Trophoblast cell (in vitro differentiated cells and primary cell): ENCODE measurements at regions not wholly inside any gene's neighbourhood (a gene's known extent, or its start where the extent isn't known, plus 50 kb on each side); places are given as distances from the start of the nearest gene placed in this dataset.

ENCODE experiments used
- DNase-seq, 2 donors: peaks; one replicate each; pipeline ENCODE4 v3.0.0-alpha.2; 2016
- H2AFZ ChIP-seq: 2 replicates; pipeline ENCODE4 v1.6.1; 2013; ENCODE audit warnings: low read length, moderate library complexity, mild to moderate bottlenecking; ENCODE audit not compliant: insufficient read depth, poor library complexity
- H2AK5ac ChIP-seq: 2 replicates; pipeline ENCODE4 v1.6.1; 2013; ENCODE audit warnings: mild to moderate bottlenecking, low read length
- H2BK120ac ChIP-seq: 2 replicates; pipeline ENCODE4 v1.6.1; 2013; ENCODE audit warnings: low read length, mild to moderate bottlenecking, moderate library complexity; ENCODE audit not compliant: insufficient read depth, poor library complexity
- H2BK12ac ChIP-seq: 2 replicates; pipeline ENCODE4 v1.6.1; 2013; ENCODE audit warnings: mild to moderate bottlenecking, low read length, moderate library complexity
- H2BK5ac ChIP-seq: 2 replicates; pipeline ENCODE4 v1.6.1; 2013; ENCODE audit warnings: low read length, low read depth, moderate library complexity, mild to moderate bottlenecking; ENCODE audit not compliant: poor library complexity
- H3K14ac ChIP-seq: 2 replicates; pipeline ENCODE4 v1.6.1; 2013; ENCODE audit warnings: mild to moderate bottlenecking, low read length
- H3K18ac ChIP-seq: 2 replicates; pipeline ENCODE4 v1.6.1; 2013; ENCODE audit warnings: mild to moderate bottlenecking, low read length
- H3K23ac ChIP-seq: 2 replicates; pipeline ENCODE4 v1.6.1; 2013; ENCODE audit warnings: low read length
- H3K27ac ChIP-seq: 2 replicates; pipeline ENCODE4 v1.5.1; 2013; ENCODE audit warnings: low read depth, mild to moderate bottlenecking, inconsistent platforms, low read length, moderate library complexity
- H3K27me3 ChIP-seq: 2 replicates; pipeline ENCODE4 v1.6.1; 2013; ENCODE audit warnings: inconsistent platforms, mild to moderate bottlenecking, low read length, moderate library complexity; ENCODE audit not compliant: insufficient read depth
- H3K36me3 ChIP-seq, 2 experiments: 1 replicate in 1 of 2; 2 replicates in 1 of 2; pipeline ENCODE4 v1.6.1; 2013; ENCODE audit warnings: low read length in 2 of 2, mild to moderate bottlenecking in 2 of 2, moderate library complexity in 1 of 2; ENCODE audit not compliant: insufficient read depth in 2 of 2, control insufficient read depth in 1 of 2
- H3K4ac ChIP-seq: 2 replicates; pipeline ENCODE4 v1.6.1; 2013; ENCODE audit warnings: low read depth, mild to moderate bottlenecking, low read length, moderate library complexity
- H3K4me1 ChIP-seq, 2 experiments: 1 replicate in 1 of 2; 2 replicates in 1 of 2; pipeline ENCODE4 v1.6.1; 2013; ENCODE audit warnings: low read length in 2 of 2, mild to moderate bottlenecking in 2 of 2, moderate library complexity in 1 of 2; ENCODE audit not compliant: insufficient read depth in 2 of 2, control insufficient read depth in 1 of 2
- H3K4me2 ChIP-seq: 2 replicates; pipeline ENCODE4 v1.6.1; 2013; ENCODE audit warnings: inconsistent platforms, mild to moderate bottlenecking, low read length, moderate library complexity
- H3K4me3 ChIP-seq: 2 replicates; pipeline ENCODE4 v1.5.1; 2013; ENCODE audit warnings: mild to moderate bottlenecking, low read depth, low read length, inconsistent platforms
- H3K79me1 ChIP-seq: one replicate; pipeline ENCODE4 v1.6.1; 2013; ENCODE audit warnings: low read length
- H3K79me2 ChIP-seq: 2 replicates; pipeline ENCODE4 v1.6.1; 2013; ENCODE audit warnings: low read length, mild to moderate bottlenecking; ENCODE audit not compliant: control insufficient read depth, insufficient read depth, poor library complexity
- H3K9ac ChIP-seq: 2 replicates; pipeline ENCODE4 v1.6.1; 2013; ENCODE audit warnings: mild to moderate bottlenecking, low read length
- H3K9me3 ChIP-seq: 2 replicates; pipeline ENCODE4 v1.6.1; 2013; ENCODE audit warnings: low read depth, mild to moderate bottlenecking, control low read depth, inconsistent platforms, low read length; ENCODE audit not compliant: insufficient read depth
- H4K12ac ChIP-seq: 2 replicates; pipeline ENCODE4 v1.6.1; 2013; ENCODE audit warnings: low read depth, mild to moderate bottlenecking, low read length, moderate library complexity
- H4K8ac ChIP-seq: 2 replicates; pipeline ENCODE4 v1.6.1; 2013; ENCODE audit warnings: low read depth, mild to moderate bottlenecking, low read length, moderate library complexity
- H4K91ac ChIP-seq: one replicate; pipeline ENCODE4 v1.6.1; 2013; ENCODE audit warnings: low read depth, mild to moderate bottlenecking, low read length, moderate library complexity
- WGBS: extraction: QIAGEN DNeasy Blood & Tissue Kit; methylation state at CpG from one replicate; pipeline ENCODE4 v1.1.7; 2013; ENCODE audit warnings: missing lambda C conversion rate; ENCODE audit not compliant: insufficient read length, insufficient coverage; ENCODE audit errors: extremely low coverage; 5-methylcytosine and 5-hydroxymethylcytosine counted together

DNA sequence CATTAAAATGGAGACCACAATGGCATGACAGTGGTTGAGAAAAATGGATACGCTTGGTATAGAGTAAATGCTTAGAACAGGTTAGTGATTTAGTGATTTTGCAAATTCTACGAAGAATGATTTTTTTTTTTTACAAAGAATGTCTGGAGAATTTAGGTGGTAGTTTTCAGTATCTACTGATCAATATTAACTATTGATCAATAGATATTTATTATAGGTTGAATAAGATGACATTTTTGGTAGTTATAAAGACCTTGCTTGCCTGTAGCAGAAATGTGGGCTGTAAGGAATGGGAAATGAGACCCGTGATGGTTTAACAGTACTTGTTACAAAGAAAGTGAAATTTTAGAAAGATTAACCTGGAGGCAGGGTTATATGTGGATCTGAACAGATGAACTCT, 137.5 kb downstream of the NR2F2 start:
- H3K14ac ChIP-seq = no peak overlapping the region
- no peak overlapping the region for H2AFZ ChIP-seq
- no peaks in the 10 kb centered on the region for H3K4me1 ChIP-seq
- H2BK12ac ChIP-seq = no peak overlapping the region
- H2BK120ac ChIP-seq = no peak overlapping the region
- no peak overlapping the region for H2AK5ac ChIP-seq
- no peak overlapping the region for H2BK5ac ChIP-seq
- no peaks in the 10 kb centered on the region for H3K27me3 ChIP-seq
- no peak for DNase-seq
- no peak overlapping the region for H3K4ac ChIP-seq
- H3K18ac ChIP-seq = no peak overlapping the region
- WGBS = no CpG with 5 or more reads among the region's 3 CpGs
- H3K4me2 ChIP-seq = no peak overlapping the region
- H3K9ac ChIP-seq = no peak overlapping the region
- H3K4me3 ChIP-seq = no peak overlapping the region
- no peak overlapping the region for H3K23ac ChIP-seq
- H3K9me3 ChIP-seq = no peaks in the 10 kb centered on the region
- no peaks in the 10 kb centered on the region for H3K79me2 ChIP-seq
- H3K27ac ChIP-seq = no peak overlapping the region
- H4K8ac ChIP-seq = no peak overlapping the region
- no peak overlapping the region for H4K91ac ChIP-seq
- no peak overlapping the region for H4K12ac ChIP-seq
- H3K36me3 ChIP-seq = no peaks in the 10 kb centered on the region
- no peaks in the 10 kb centered on the region for H3K79me1 ChIP-seq

DNA sequence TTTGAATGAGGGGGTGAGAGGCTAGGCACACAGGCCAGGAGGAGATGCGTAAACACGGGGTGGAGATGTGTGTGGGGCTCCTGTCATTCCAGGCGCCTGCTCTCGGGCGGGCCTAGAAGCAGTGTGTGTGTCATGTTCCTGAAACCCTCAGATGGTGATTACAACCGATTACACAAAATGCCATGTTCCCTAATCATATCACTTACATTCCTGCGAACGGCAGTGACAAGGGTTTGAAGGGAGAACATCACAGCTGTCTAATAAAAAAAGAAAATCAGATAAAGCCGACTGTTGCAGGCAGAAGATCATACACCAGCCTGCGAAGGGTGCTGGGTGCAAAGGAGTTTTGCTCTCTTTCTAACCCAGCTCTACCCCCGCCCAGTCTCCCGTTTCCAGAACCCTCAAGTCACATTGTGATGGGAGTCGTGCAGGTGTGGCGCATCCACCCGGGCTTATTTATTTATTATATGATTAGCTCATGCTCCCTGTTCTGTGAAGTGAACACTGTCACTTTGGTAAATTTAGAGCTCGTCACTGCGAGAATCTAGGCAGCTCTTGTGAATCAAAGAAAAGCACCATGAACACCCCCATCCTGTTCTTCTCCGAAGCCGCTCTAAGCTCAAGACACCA, 140.3 kb downstream of the NR2F2 start:
- Histone ChIP-seq H3K23ac (no peak overlapping the region), H2BK120ac (no peak overlapping the region), H3K79me1 (no peaks in the 10 kb centered on the region), H3K27me3 (no peaks in the 10 kb centered on the region), H3K79me2 (no peaks in the 10 kb centered on the region), H4K8ac (no peak overlapping the region), H4K12ac (no peak overlapping the region), H3K4ac (no peak overlapping the region), H3K4me2 (no peak overlapping the region), H3K9me3 (no peaks in the 10 kb centered on the region), H3K18ac (no peak overlapping the region), H3K4me1 (no peaks in the 10 kb centered on the region), H2AK5ac (no peak overlapping the region), H3K36me3 (no peaks in the 10 kb centered on the region), H2BK12ac (no peak overlapping the region), H4K91ac (no peak overlapping the region), H3K14ac (no peak overlapping the region), H3K27ac (no peak overlapping the region), H2BK5ac (no peak overlapping the region), H3K9ac (no peak overlapping the region), H2AFZ (no peak overlapping the region), H3K4me3 (no peak overlapping the region)
- WGBS = no CpG with 5 or more reads among the region's 19 CpGs
- DNase-seq = peak in 1 of 2 donors; percentile 34

DNA sequence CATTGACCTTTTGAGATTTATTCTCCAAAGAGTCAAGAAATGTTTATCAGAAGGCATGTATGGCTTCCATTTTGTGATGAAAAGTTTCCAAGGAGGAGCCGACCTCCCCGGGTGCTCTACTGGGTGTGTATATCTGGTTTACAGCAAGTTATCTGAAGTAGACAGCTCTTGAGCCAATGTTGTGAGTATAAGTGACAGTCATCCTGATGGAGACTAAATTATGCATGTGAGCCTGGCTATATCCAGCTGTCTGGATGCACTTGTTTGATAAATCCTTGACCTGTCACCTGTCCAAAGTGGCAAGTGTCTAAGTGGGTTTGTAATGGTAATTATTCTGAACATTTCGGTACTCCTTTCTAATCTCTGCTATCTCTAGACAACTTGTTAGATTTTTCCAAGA, 142.2 kb downstream of the NR2F2 start:
- Histone ChIP-seq H3K18ac (no peak overlapping the region), H2BK5ac (no peak overlapping the region), H3K79me2 (no peaks in the 10 kb centered on the region), H3K79me1 (no peaks in the 10 kb centered on the region), H3K4ac (no peak overlapping the region), H3K27me3 (no peaks in the 10 kb centered on the region), H4K91ac (no peak overlapping the region), H3K36me3 (no peaks in the 10 kb centered on the region), H4K12ac (no peak overlapping the region), H3K4me3 (no peak overlapping the region), H2AFZ (no peak overlapping the region), H2AK5ac (no peak overlapping the region), H3K4me2 (no peak overlapping the region), H3K9ac (no peak overlapping the region), H3K4me1 (no peaks in the 10 kb centered on the region), H3K9me3 (no peaks in the 10 kb centered on the region), H2BK120ac (no peak overlapping the region), H3K27ac (no peak overlapping the region), H3K23ac (no peak overlapping the region), H3K14ac (no peak overlapping the region), H4K8ac (no peak overlapping the region), H2BK12ac (no peak overlapping the region)
- no peak for DNase-seq
- WGBS = no CpG with 5 or more reads among the region's 3 CpGs

DNA sequence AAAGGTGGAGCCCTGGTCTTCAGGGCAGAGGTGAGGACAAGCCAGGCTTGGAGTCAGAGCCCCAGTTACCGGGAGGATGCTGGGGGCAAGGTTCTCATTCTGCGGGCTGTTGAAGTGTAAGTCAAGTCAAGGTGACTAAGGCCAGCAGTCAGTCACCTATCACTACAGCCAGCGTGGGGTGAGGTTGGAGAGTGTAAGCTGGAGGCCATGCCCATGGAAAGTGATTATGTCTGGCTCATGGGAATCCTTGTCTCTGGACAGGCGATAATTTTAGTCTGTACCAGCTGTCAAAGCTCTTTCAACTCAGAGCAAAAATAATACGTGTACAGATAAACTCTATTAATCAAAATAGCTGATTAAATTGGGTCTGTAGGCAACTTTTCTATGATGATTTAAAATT, 143.1 kb downstream of the NR2F2 start:
- Histone ChIP-seq H3K4me3 (no peak overlapping the region), H4K91ac (no peak overlapping the region), H3K27ac (no peak overlapping the region), H3K79me2 (no peaks in the 10 kb centered on the region), H3K23ac (no peak overlapping the region), H3K9me3 (no peaks in the 10 kb centered on the region), H2BK120ac (no peak overlapping the region), H3K79me1 (no peaks in the 10 kb centered on the region), H2BK5ac (no peak overlapping the region), H3K4ac (no peak overlapping the region), H3K4me1 (no peaks in the 10 kb centered on the region), H2AFZ (no peak overlapping the region), H3K9ac (no peak overlapping the region), H3K18ac (no peak overlapping the region), H3K4me2 (no peak overlapping the region), H4K8ac (no peak overlapping the region), H4K12ac (no peak overlapping the region), H2AK5ac (no peak overlapping the region), H3K14ac (no peak overlapping the region), H3K36me3 (no peaks in the 10 kb centered on the region), H2BK12ac (no peak overlapping the region), H3K27me3 (no peaks in the 10 kb centered on the region)
- no peak for DNase-seq
- WGBS = no CpG with 5 or more reads among the region's 5 CpGs
